ENCODE measurements at regions not wholly inside any gene's neighbourhood (a gene's known extent, or its start where the extent isn't known, plus 50 kb on each side); places are given as distances from the start of the nearest gene placed in this dataset.

GRCh38 chr3:27628026-27628750 is 93.9 kb downstream of the EOMES start:
- H3F3A ChIP-seq (ENCODE audit: control insufficient read depth, insufficient read depth): no peaks in the 10 kb centered on the region
- H3K9me2 ChIP-seq (replicated peaks; ENCODE audit: control insufficient read depth, low read length): no peaks in the 10 kb centered on the region
- no peak overlapping the region for H3K4me3 ChIP-seq (ENCODE audit: low read length)
- H3K4me1 ChIP-seq (ENCODE audit: control insufficient read depth, low read length): peaks cover 11% of the 10 kb centered on the region
- no peaks in the 10 kb centered on the region for H3K36me3 ChIP-seq (ENCODE audit: control insufficient read depth, low read length)
- H3K9me3 ChIP-seq (ENCODE audit: control insufficient read depth, insufficient read depth, low read length): no peaks in the 10 kb centered on the region
- H3K27ac ChIP-seq (ENCODE audit: low read depth, low read length): no peak overlapping the region
- no peaks in the 10 kb centered on the region for H4K20me1 ChIP-seq (ENCODE audit: control insufficient read depth, insufficient read depth, low read depth, low read length)
- TF ChIP-seq CTCF (IDR thresholded peaks at IDR 0.05; ENCODE audit: low read depth, low read length, poor library complexity, severe bottlenecking) (no peak), EZH2phosphoT487 (IDR thresholded peaks at IDR 0.05; ENCODE audit: borderline replicate concordance, low read length) (no peak)
- H3K79me2 ChIP-seq (ENCODE audit: control insufficient read depth, low read length): no peaks in the 10 kb centered on the region
- peaks cover 3% of the 10 kb centered on the region for H3K27me3 ChIP-seq (ENCODE audit: control insufficient read depth, low read length)
- H3K4me2 ChIP-seq (ENCODE audit: low read length): no peak overlapping the region

GRCh38 chr3:27626596-27627118 is 95.5 kb downstream of the EOMES start:
- no peaks in the 10 kb centered on the region for H3K79me2 ChIP-seq (ENCODE audit: control insufficient read depth, low read length)

GRCh38 chr3:27625864-27626263 is 96.3 kb downstream of the EOMES start:
- TF ChIP-seq CTCF (IDR thresholded peaks at IDR 0.05; ENCODE audit: low read depth, low read length, poor library complexity, severe bottlenecking) (no peak), EZH2phosphoT487 (IDR thresholded peaks at IDR 0.05; ENCODE audit: borderline replicate concordance, low read length) (no peak)
- Histone ChIP-seq H3K27me3 (ENCODE audit: control insufficient read depth, low read length) (no peaks in the 10 kb centered on the region), H3K9me3 (ENCODE audit: control insufficient read depth, insufficient read depth, low read length) (no peaks in the 10 kb centered on the region), H3K9me2 (replicated peaks; ENCODE audit: control insufficient read depth, low read length) (no peaks in the 10 kb centered on the region), H3K4me2 (ENCODE audit: low read length) (no peak overlapping the region), H3K4me1 (ENCODE audit: control insufficient read depth, low read length) (peaks cover 7% of the 10 kb centered on the region), H3K27ac (ENCODE audit: low read depth, low read length) (no peak overlapping the region), H3K4me3 (ENCODE audit: low read length) (no peak overlapping the region), H3K79me2 (ENCODE audit: control insufficient read depth, low read length) (no peaks in the 10 kb centered on the region), H3K36me3 (ENCODE audit: control insufficient read depth, low read length) (no peaks in the 10 kb centered on the region), H4K20me1 (ENCODE audit: control insufficient read depth, insufficient read depth, low read depth, low read length) (no peaks in the 10 kb centered on the region), H3F3A (ENCODE audit: control insufficient read depth, insufficient read depth) (no peaks in the 10 kb centered on the region)

More at GRCh38 chr3:27626596-27627118, 95.5 kb downstream of the EOMES start:
- H3K27me3 ChIP-seq (ENCODE audit: control insufficient read depth, low read length): no peaks in the 10 kb centered on the region
- TF ChIP-seq CTCF (IDR thresholded peaks at IDR 0.05; ENCODE audit: low read depth, low read length, poor library complexity, severe bottlenecking): no peak
- TF ChIP-seq EZH2phosphoT487 (IDR thresholded peaks at IDR 0.05; ENCODE audit: borderline replicate concordance, low read length): no peak
- no peak overlapping the region for H3K27ac ChIP-seq (ENCODE audit: low read depth, low read length)
- H3K9me3 ChIP-seq (ENCODE audit: control insufficient read depth, insufficient read depth, low read length): no peaks in the 10 kb centered on the region
- H4K20me1 ChIP-seq (ENCODE audit: control insufficient read depth, insufficient read depth, low read depth, low read length): no peaks in the 10 kb centered on the region
- H3K4me3 ChIP-seq (ENCODE audit: low read length): no peak overlapping the region
- no peak overlapping the region for H3K4me2 ChIP-seq (ENCODE audit: low read length)
- no peaks in the 10 kb centered on the region for H3K36me3 ChIP-seq (ENCODE audit: control insufficient read depth, low read length)
- no peaks in the 10 kb centered on the region for H3F3A ChIP-seq (ENCODE audit: control insufficient read depth, insufficient read depth)
- H3K9me2 ChIP-seq (replicated peaks; ENCODE audit: control insufficient read depth, low read length): no peaks in the 10 kb centered on the region
- H3K4me1 ChIP-seq (ENCODE audit: control insufficient read depth, low read length): peaks cover 7% of the 10 kb centered on the region
